GM21390 (cell line): ENCODE measurements at regions not wholly inside any gene's neighbourhood (a gene's known extent, or its start where the extent isn't known, plus 50 kb on each side); places are given as distances from the start of the nearest gene placed in this dataset.
"Not testable (repeated sequence)": the region's sequence is repeated elsewhere in the genome, so short reads cannot be mapped to it uniquely, and the experiment has no call there.

Source experiments
- ATAC-seq: cut with Tn5 transposase; IDR thresholded peaks from one replicate; pipeline ENCODE4 v1.9.1; 2021; ENCODE audit not compliant: unreplicated experiment

DNA sequence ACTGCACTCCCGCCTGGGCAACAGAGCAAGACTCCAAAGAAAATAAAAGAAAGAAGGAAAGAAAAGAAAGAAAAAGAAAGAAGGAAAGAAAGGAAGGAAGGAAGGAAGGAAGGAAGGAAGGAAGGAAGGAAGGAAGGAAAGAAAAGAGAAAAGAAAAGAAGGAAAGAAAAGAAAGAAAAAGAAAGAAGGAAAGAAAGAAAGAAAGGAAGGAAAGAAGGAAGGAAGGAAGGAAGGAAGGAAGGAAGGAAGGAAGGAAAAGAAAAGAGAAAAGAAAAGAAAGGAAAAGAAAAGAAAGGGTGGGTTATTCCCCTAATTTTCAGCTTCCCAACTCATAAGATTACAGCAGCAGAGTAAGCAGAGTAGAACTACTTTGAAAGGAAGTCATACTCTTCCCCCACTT lies 64.4 kb downstream of the TMEM200C start:
- ATAC-seq: not testable (repeated sequence)

DNA sequence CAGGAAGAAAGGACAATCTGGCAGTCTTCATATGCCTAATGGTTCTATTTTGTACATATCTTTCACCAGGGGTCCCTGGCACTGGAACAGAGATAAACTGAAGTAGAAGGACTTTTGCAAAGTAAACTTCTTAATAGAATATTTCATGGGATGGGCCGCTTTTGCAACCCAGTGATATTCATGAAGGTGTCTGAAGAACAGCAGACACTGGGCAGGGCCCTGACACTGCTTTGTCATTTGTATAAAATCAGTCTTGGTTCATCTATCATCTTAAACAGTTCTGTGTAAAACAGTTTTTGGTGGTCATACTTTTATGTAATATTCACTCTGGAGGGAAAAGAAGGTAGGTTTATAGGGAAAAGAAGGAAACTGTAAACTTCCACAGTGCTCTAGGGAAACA lies 66.4 kb downstream of the TMEM200C start:
- ATAC-seq: no peak

GRCh38 chr18:5825663-5826062 lies 69.7 kb downstream of the TMEM200C start:
- no peak for ATAC-seq

- ATAC-seq: no peak
Measured at GRCh38 chr18:5824370-5824984, 70.8 kb downstream of the TMEM200C start.

- no peak for ATAC-seq
Measured at GRCh38 chr18:5817816-5818215, 77.5 kb downstream of the TMEM200C start.

DNA sequence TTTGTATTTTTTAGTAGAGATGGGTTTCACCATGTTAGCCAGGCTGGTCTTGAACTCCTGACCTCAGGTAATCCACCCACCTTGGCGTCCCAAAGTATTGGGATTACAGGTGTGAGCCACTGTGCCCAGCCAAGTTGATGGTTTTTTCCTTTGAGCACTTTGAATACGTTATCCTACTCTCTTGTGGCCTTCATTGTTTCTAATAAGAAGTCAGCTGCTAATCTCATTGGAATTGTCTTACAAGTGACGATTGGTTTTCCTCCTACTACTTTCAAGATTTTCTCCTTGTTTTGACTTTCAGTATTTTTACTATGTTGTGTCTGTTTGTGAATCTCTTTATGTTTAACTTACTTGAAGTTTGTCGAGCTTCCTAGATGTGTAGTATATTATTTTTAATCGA lies 88.5 kb downstream of the TMEM200C start:
- no peak for ATAC-seq

DNA sequence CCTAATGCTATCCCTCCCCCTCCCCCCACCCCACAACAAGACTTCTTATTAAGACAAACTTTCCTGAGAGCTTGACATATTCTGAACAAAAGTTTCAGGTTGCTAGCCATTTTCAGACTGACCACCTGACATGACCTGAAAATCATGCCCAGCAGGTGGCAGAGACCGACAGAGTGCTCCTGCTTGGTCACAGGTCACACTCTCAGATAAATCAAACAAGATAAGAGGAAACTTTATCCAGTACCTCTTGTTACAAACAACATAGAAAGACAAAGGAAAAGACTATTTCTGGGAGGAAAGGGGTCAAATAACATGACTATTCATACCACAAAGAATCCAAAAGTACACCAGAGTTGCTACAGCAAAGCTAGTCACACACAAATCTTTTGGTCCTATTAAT lies 107.4 kb downstream of the TMEM200C start:
- ATAC-seq: no peak

DNA sequence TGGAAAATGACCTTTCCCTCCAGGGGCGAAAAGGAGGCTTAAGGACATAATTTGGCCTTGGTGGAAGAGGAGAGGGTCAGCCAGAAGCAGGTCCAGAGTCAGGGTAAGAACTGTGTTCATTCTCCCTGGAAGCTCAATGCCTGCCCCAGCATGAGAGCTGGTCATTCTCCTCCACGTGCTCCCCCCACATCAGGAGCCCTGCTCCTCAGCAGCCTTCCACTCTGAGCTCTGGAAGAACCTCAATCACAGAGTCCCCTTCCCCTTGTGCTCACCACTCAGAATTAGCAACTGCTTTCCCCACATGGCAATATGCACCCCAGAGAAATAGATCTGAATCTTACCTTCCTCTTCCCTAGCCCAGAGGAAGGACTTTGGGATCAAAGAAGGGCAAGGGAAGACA lies 115.4 kb downstream of the TMEM200C start:
- ATAC-seq: no peak

DNA sequence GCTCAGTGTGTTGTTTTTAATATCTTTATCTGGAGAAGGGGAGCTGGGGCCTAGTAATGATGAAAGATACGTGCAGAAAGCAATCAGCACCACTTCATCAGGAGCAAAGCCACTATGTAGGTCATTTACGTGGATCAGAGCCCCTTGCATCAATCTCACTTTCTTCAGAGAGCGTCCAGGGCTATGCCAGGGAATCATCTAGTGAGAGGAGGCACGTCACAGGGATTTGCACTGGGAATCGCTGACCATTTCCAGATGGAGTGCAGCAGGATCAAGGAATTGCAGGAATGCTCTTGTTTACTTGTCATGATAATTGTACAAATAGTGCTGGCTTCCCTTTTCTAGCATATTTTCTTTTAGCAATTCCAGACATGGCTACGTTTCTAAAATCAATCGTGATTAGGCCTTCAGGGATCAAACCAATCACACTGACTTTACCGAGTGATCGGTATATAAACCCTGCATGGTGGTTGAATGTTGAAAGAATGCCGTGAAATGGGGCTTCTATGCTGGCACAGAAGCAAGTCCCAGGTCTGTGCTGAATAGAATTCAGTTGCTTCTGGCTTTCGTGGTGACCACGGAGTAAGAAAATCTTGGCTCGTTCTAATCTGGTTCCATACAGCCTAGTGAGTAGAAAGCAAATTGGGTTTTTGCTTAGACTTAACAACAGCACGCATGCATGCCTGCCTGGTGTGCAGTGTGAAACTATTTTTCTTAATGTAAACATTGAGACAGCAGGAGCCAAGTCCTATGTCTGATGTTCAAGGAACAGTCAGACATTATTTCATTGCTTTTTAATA lies 122.8 kb downstream of the TMEM200C start:
- no peak for ATAC-seq

DNA sequence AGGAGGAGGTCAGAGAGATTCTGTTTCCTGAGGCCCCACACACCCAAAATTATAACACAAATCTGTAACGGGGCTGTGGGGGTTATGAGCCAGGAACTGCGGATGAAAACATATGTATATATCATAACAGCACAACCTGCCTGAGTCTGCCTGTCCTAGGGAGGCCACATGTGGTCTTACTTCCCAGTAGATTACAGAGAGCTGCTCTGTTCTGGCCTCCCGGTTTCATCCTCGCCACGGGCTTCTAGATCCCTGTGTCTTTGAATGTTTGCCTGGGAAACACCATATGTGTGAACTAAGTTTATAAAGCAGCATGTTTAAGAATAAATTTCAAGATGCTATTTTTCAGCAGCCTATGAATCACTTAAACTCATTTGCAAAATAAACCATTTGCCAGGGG lies 124.0 kb downstream of the TMEM200C start:
- no peak for ATAC-seq

DNA sequence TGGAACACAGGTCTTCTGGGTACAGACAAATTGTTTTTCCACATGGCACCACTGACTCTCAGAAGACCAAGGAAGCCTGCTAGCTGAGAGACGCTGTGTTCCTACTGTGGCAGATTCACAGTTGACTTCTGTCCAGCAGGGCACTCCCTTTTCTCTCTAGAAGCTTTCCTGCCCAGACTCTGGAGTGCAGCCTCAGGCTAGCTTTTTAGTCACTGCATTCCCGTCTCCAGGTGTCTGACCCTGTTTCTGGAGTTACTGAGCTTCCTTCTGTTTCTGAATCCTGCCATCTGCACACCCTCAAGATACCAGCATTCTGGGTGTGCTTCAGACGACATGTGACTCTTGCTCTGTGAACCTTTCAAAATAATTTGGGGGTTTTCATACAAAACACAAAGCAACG lies 125.1 kb downstream of the TMEM200C start:
- ATAC-seq: no peak

GRCh38 chr18:5768454-5768853 lies 126.9 kb downstream of the TMEM200C start:
- no peak for ATAC-seq

- ATAC-seq: no peak
Measured at GRCh38 chr18:5759194-5759593, 136.1 kb downstream of the TMEM200C start.

- ATAC-seq: no peak
Measured at GRCh38 chr18:5756823-5757222, 138.5 kb downstream of the TMEM200C start.

- ATAC-seq: no peak
Measured at GRCh38 chr18:5747678-5748077, 147.6 kb downstream of the TMEM200C start.

DNA sequence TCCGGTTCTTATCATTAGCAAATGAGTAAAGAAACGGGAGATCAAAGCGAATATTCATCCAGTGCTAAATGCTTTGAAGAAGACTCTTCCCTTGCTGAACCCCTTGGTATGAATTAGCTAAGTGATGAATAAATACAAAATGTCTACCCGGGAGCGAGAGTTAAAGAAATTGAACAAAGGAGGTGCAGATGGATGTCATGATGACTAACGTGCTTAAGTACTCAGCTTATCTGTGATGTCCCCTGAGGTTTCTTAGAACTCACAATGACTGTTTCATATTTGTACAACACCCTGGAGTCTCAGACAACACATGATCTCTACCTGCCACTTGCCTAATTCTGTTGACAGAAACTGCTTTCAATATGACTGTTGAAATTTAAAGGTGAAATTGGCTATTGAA lies 148.5 kb downstream of the TMEM200C start:
- ATAC-seq: no peak

DNA sequence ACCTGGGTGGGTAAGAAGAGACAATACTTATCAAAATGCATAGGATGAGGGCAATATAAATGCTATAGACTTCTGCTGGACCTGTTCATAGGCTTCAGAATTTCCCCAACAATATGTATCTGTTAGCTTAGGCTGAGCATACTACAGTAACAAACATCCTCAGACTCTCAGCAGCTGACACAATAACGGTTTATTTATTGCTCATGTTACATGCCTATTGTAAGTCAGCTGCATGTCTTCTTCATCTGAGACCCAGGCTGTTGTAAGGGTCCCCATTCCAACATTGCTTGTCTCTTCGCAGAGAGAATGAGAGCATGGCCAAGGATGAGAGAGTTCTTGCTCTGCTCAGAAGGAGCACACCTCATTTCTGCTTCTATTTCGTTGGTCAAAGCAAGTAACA lies 150.7 kb downstream of the TMEM200C start:
- ATAC-seq: no peak

DNA sequence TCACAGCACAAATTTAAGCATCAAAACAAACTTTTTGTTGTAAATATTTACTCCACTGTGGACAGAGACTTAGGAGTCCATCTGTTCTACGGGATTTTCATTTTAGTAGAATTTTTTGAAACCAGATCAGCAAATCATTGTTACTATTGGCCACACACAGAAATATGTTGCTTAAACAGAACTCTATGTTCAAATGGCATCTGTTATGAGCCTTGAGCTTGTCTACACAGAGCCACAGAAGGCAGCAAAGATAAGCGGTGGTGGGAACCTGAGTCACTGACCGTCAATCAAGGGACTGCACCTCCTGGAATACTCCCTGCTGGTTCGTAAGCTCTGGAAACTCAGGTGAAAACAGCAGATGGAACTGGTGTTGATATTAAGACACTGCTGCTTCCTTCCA lies 156.8 kb downstream of the TMEM200C start:
- no peak for ATAC-seq

DNA sequence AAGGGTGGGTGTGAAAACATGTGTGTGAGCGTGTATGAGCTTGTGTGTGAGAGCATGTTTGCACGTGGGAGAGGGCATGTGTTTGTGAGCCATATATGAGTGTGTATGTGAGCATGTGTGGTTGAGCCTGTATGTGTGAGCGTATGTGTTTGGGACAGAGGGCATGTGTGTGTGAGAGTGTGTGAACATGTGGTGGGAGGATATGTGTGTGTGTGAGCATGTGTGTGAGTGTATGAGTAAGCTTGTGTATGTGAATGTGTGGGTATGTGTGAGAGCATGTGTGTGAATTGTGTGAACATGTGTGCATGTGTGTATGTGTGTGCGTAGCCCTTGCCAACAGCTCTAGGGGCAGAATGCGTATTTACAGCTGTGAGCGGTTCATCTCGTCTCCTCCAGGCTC lies 163.0 kb downstream of the TMEM200C start:
- no peak for ATAC-seq

- ATAC-seq: no peak
Measured at GRCh38 chr18:5729983-5730699, 165.2 kb downstream of the TMEM200C start.

DNA sequence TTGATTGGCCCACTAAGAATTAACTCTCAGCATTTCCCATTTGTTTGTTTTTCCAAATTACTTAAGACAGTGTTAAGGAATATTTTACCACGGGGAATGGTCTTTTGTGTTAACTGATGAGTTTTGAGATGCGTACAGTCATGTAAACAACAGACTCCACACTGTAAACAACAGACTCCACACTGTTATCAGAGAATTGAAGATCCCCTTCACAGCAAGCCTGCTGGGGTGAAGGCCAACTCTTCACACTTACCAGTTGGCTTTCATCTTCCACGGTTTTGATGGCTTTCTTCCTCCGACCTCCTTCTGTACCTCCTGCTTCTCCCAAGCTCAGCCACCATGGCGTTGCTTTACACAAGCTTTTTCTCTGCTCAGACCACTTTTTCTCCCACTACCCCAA lies 166.8 kb downstream of the TMEM200C start:
- ATAC-seq: no peak

- no peak for ATAC-seq
Measured at GRCh38 chr18:5726011-5726410, 169.3 kb downstream of the TMEM200C start.
